Panc1 (cell line): ENCODE measurements at regions not wholly inside any gene's neighbourhood (a gene's known extent, or its start where the extent isn't known, plus 50 kb on each side); places are given as distances from the start of the nearest gene placed in this dataset.

Source experiments
- CTCF ChIP-seq: fragments of 450-650 bp; IDR thresholded peaks from 2 replicates; pipeline ENCODE4 v1.5.1; 2017; ENCODE audit warnings: mild to moderate bottlenecking
- POLR2AphosphoS5 ChIP-seq: IDR thresholded peaks from 2 replicates; pipeline ENCODE4 v1.6.1; 2012; ENCODE audit warnings: mild to moderate bottlenecking, low read depth, low read length, moderate library complexity
- REST ChIP-seq, 2 experiments: IDR thresholded peaks; 2 replicates each; pipeline ENCODE4 v1.6.1; 2011 to 2012; ENCODE audit warnings: low read depth in 2 of 2, control low read depth in 1 of 2, low read length in 1 of 2, mild to moderate bottlenecking in 1 of 2, moderate library complexity in 1 of 2; ENCODE audit not compliant: insufficient read depth in 1 of 2
- SIN3A ChIP-seq: IDR thresholded peaks from 2 replicates; pipeline ENCODE4 v1.6.1; 2012; ENCODE audit warnings: low read depth, mild to moderate bottlenecking, low read length, moderate library complexity, borderline replicate concordance; ENCODE audit not compliant: insufficient read depth
- TCF7L2 ChIP-seq: IDR thresholded peaks from 2 replicates; pipeline ENCODE4 v1.6.1; 2011; ENCODE audit warnings: mild to moderate bottlenecking, low read depth, low read length, inconsistent platforms

DNA sequence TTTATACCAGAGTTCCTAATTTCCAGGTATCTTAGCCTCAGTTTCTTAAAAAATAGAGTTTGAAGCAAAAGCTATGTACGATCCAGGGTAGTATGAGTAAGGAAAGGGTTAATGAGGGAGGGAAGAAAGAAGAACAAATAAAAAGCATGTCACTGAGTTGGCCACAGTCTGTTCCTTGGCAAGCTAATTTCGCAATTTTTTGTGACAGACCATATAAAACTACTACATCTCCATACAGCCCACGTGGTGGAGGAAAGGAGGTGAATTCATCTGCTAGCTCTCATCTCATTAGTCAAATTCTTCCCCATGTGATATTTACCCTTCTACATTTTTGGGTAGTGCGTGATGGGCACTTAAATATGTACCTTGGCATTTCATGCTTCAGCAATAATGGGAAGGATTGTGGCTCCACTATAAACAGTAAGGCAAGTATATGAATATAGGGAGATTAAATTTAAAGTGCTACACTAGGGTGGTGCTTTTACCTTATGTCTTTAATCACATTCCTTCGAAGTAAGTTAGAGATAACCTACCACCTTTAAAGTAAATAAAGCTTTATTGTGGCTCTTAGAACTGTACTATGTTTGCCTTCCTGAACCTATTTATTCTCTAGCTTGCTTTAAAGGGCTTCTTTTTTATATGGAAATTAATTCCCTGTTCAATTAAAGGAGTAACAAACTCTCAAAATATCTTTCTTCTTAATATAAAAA lies 102.1 kb upstream of the VAMP7 start:
- TF ChIP-seq CTCF (no peak), SIN3A (no peak), REST (IDR thresholded peaks at IDR 0.05; ENCODE audit: insufficient read depth in 1 of 2, low read depth in 2 of 2, low read length in 1 of 2) (no peak), POLR2AphosphoS5 (no peak), TCF7L2 (no peak)
